Pancreas (tissue), 10 donors: ENCODE measurements at regions not wholly inside any gene's neighbourhood (a gene's known extent, or its start where the extent isn't known, plus 50 kb on each side); places are given as distances from the start of the nearest gene placed in this dataset.

Experiments
- ATAC-seq, 4 donors: fragments of 200-7000 bp; cut with Tn5 transposase; one replicate each; pipeline versions ENCODE4 v1.8.0 to v1.9.1; 2020; ENCODE audit warnings: mild to moderate bottlenecking in 4 of 4, moderate library complexity in 4 of 4
- DNase-seq, 6 donors: peaks; one replicate each; pipeline ENCODE4 v3.0.0-alpha.2; 2020
- FAIRE-seq: peaks from 2 replicates; lab custom pipeline; 2012; peaks lifted over from hg19 to GRCh38; lab: Jason Lieb, UNC
- H3K27ac ChIP-seq, 4 donors: fragments of 200-600 bp; sonication (generic); 1 replicate in 3 of 4; 2 replicates in 1 of 4; pipeline versions ENCODE4 v1.5.0 to v1.8.0; 2020
- H3K27me3 ChIP-seq, 4 donors: fragments of 200-600 bp; one replicate each; pipeline ENCODE4 v1.8.0; 2021
- H3K36me3 ChIP-seq, 3 donors: fragments of 200-600 bp; sonication (generic) in 1 of 3; one replicate each; pipeline versions ENCODE4 v1.5.0 to v1.8.0; 2020 to 2021
- H3K4me1 ChIP-seq, 3 donors: fragments of 200-600 bp; one replicate each; pipeline ENCODE4 v1.8.0; 2021
- H3K4me3 ChIP-seq, 4 donors: fragments of 200-600 bp; sonication (generic) in 2 of 4; one replicate each; pipeline versions ENCODE4 v1.5.0 to v1.8.0; 2020 to 2021
- H3K9me3 ChIP-seq, 4 donors: fragments of 200-600 bp; one replicate each; pipeline ENCODE4 v1.8.0; 2021
- WGBS, 2 donors: extraction: QIAGEN DNeasy Blood & Tissue Kit; methylation state at CpG; one replicate each; pipeline ENCODE4 v1.1.7; 2013; 5-methylcytosine and 5-hydroxymethylcytosine counted together
- intact Hi-C, 3 donors: fragments of 100-400 bp; cut with DNase I; formaldehyde crosslinking; loops; one replicate each; pipeline versions ENCODE4 v1.11.1 to v1.14.2; 2022
- TF ChIP-seq, protein P1 (sequence below), 4 donors: fragments of 200-600 bp; sonication (generic) in 3 of 4; IDR thresholded peaks; one replicate each; pipeline versions ENCODE4 v1.5.0 to v1.8.0; 2021; ENCODE audit warnings: antibody characterized with exemption in 4 of 4
- donor health status: healthy with polysubstance abuse.
- donor health status: DM: no; HTN: no; CAD: no; lungs with moderate emphysema.
- donor health status: DM: no; HTN: no; CAD: no.
- donor health status: control.
- donor health status: control.
- donor health status: Bipolar disorder and iron deficiency.
- donor health status: DM: yes; HTN: yes; CAD: no.
- donor health status: DM: no; HTN: no; CAD: no.
- donor health status: DM: no; HTN: no; CAD: no.
- donor health status: DM: yes; HTN: yes; CAD: no.

DNA sequence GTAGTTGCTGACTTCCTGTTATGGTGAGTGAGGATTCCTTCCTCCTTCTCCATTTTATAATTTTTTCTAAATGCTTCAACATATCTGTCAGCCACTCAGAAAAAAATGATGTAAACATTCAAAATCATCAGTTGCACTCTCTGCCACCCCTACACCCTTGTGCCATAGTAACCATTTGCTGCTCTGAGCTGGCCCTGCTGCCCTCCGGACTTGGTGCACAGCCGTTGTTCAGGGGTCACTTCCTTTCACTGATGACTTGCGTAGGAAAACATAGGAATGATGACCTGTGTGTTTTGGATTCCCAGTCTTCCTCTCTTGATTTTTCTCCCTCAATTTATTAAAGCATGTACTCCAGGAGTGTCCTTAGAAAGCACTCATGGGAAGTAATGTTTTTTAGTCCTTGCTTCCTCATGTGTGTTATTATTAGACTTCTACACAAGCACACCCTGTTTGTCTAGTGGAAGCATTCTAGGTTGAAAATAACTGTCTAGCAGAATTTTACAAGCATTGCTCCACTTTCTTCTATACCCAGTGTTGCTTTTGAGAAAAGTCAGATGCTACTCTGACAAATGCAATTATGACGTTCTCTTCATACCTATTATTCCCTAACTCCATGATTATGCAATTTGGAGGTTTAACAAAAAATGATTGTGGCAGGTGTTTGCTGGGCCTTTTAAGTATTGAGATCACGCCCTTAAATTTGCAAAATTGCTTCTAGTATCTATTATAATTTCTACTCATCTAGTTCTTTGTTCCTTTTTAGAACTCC, 62.6 kb upstream of the MTPN start:
- TF ChIP-seq, protein P1, sequence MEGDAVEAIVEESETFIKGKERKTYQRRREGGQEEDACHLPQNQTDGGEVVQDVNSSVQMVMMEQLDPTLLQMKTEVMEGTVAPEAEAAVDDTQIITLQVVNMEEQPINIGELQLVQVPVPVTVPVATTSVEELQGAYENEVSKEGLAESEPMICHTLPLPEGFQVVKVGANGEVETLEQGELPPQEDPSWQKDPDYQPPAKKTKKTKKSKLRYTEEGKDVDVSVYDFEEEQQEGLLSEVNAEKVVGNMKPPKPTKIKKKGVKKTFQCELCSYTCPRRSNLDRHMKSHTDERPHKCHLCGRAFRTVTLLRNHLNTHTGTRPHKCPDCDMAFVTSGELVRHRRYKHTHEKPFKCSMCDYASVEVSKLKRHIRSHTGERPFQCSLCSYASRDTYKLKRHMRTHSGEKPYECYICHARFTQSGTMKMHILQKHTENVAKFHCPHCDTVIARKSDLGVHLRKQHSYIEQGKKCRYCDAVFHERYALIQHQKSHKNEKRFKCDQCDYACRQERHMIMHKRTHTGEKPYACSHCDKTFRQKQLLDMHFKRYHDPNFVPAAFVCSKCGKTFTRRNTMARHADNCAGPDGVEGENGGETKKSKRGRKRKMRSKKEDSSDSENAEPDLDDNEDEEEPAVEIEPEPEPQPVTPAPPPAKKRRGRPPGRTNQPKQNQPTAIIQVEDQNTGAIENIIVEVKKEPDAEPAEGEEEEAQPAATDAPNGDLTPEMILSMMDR (IDR thresholded peaks at IDR 0.05): no peak
- H3K27me3 ChIP-seq: no peaks in the 10 kb centered on the region
- H3K4me1 ChIP-seq: no peaks in the 10 kb centered on the region
- 77 to 80% methylated on average over 5 of the region's 5 CpGs for WGBS, 2 donors
- H3K36me3 ChIP-seq: no peaks in the 10 kb centered on the region
- DNase-seq: no peak
- no peak for ATAC-seq
- FAIRE-seq: no peak
- no peaks in the 10 kb centered on the region for H3K9me3 ChIP-seq
- H3K4me3 ChIP-seq: no peak overlapping the region
- no peak overlapping the region for H3K27ac ChIP-seq
- intact Hi-C loops: no loop called here

GRCh38 chr7:136036336-136036735, 59.2 kb upstream of the MTPN start:
- intact Hi-C loops: no loop called here
- Histone ChIP-seq H3K36me3 (no peaks in the 10 kb centered on the region), H3K9me3 (no peaks in the 10 kb centered on the region), H3K27ac (no peak overlapping the region), H3K4me1 (no peaks in the 10 kb centered on the region), H3K4me3 (no peak overlapping the region), H3K27me3 (no peaks in the 10 kb centered on the region)
- no peak for FAIRE-seq
- TF ChIP-seq, protein P1 (IDR thresholded peaks at IDR 0.05): no peak
- ATAC-seq: no peak
- WGBS, 2 donors: 25 to 37% methylated on average over 3 of the region's 3 CpGs
- no peak for DNase-seq

DNA sequence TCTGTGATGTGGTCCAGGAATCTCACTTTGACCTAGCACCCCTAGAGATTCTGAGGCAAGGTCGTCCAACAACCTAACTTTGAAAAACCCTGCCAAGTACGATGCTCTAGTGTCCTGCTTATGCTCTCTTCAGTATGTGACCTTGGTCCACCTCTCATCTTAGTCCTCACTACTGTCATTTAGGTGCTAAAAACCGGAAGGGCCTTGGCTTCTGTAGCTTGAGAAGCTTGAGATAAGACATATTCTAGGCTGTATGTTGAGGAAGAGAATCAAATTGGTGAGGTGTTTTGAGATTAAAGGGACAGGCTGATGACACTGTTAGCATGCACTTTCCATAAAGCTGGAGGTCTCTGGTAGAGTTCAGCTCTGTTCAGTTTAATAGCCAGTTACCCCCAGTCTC, 57.0 kb upstream of the MTPN start:
- ATAC-seq (no peak), FAIRE-seq (no peak), DNase-seq (no peak)
- WGBS, 2 donors: 44 to 48% methylated on average over 3 of the region's 3 CpGs
- Histone ChIP-seq H3K4me3 (no peak overlapping the region), H3K9me3 (no peaks in the 10 kb centered on the region), H3K27me3 (no peaks in the 10 kb centered on the region), H3K4me1 (no peaks in the 10 kb centered on the region), H3K36me3 (no peaks in the 10 kb centered on the region), H3K27ac (no peak overlapping the region)
- TF ChIP-seq, protein P1 (IDR thresholded peaks at IDR 0.05): no peak
- intact Hi-C loops: no loop called here

DNA sequence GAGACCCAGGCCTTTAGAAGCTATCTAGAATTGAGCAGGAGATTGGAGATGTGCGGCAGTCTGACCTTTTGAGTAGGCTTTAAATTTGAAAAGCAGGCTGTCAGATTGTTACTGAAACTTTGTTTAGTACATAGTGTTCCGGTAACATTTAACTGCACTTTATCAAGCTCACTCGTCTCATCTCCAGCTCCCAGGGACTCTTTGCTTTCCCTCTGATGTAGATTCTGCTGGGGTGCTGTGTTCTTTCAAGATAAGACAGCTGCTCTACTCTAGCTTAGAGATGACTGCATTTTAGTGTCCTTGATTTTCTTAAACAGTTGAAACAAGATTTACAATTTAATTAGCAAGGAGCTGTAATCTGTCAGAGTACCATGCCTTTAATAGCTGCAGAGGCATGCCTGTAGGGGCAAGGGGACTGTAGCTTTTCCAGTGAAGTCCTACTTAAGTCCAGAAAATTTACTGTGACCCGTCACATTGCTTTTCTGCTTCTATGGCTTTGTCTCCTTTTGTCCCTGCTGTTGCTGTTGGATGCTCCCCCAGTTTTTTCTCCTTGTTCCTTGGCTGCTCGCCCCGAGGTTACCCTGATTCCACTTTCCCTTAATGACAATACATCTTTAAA, 56.4 kb upstream of the MTPN start:
- H3K4me3 ChIP-seq: no peak overlapping the region
- no peaks in the 10 kb centered on the region for H3K36me3 ChIP-seq
- FAIRE-seq: no peak
- no peaks in the 10 kb centered on the region for H3K9me3 ChIP-seq
- intact Hi-C loops: no loop called here
- H3K27ac ChIP-seq: no peak overlapping the region
- no peaks in the 10 kb centered on the region for H3K27me3 ChIP-seq
- DNase-seq: no peak
- no peak for ATAC-seq
- WGBS, 2 donors: 59 to 71% methylated on average over 6 of the region's 6 CpGs
- TF ChIP-seq, protein P1 (IDR thresholded peaks at IDR 0.05): no peak
- H3K4me1 ChIP-seq: no peaks in the 10 kb centered on the region

- no peaks in the 10 kb centered on the region for H3K4me1 ChIP-seq
These were observed 53.7 kb upstream of the MTPN start for GRCh38 chr7:136030867-136031318.

More at GRCh38 chr7:136030867-136031318, 53.7 kb upstream of the MTPN start:
- no peak for DNase-seq
- TF ChIP-seq, protein P1 (IDR thresholded peaks at IDR 0.05): no peak
- WGBS, 2 donors: 60 to 68% methylated on average over 4 of the region's 4 CpGs
- ATAC-seq: no peak
- no peaks in the 10 kb centered on the region for H3K27me3 ChIP-seq
- H3K4me3 ChIP-seq: no peak overlapping the region
- no peak overlapping the region for H3K27ac ChIP-seq
- FAIRE-seq: no peak
- no peaks in the 10 kb centered on the region for H3K36me3 ChIP-seq
- intact Hi-C loops: no loop called here
- no peaks in the 10 kb centered on the region for H3K9me3 ChIP-seq
